Endothelial cell of umbilical vein (primary cell): ENCODE measurements at regions not wholly inside any gene's neighbourhood (a gene's known extent, or its start where the extent isn't known, plus 50 kb on each side); places are given as distances from the start of the nearest gene placed in this dataset.

Experiments used
- CTCF ChIP-seq, 2 donors: IDR thresholded peaks; 1 replicate in 1 of 2; 2 replicates in 1 of 2; pipeline ENCODE4 v1.5.1; 2011; ENCODE audit warnings: low read length in 2 of 2, mild to moderate bottlenecking in 2 of 2, moderate library complexity in 2 of 2, control low read depth in 1 of 2, inconsistent platforms in 1 of 2, low read depth in 1 of 2; ENCODE audit not compliant: insufficient read depth in 1 of 2; ENCODE audit errors: extremely low read depth in 1 of 2
- EZH2 ChIP-seq: IDR thresholded peaks from 2 replicates; pipeline ENCODE4 v1.6.1; 2012; ENCODE audit warnings: borderline replicate concordance, low read depth, mild to moderate bottlenecking, moderate library complexity, low read length, inconsistent platforms; ENCODE audit not compliant: severe bottlenecking
- POLR2AphosphoS5 ChIP-seq: IDR thresholded peaks from 2 replicates; pipeline ENCODE4 v1.6.1; 2012; ENCODE audit warnings: low read depth, mild to moderate bottlenecking, control low read depth, low read length, moderate library complexity; ENCODE audit not compliant: insufficient read depth

GRCh38 chr6:50271266-50271665, 221.5 kb upstream of the DEFB112 start:
- TF ChIP-seq CTCF (IDR thresholded peaks at IDR 0.05; ENCODE audit: extremely low read depth in 1 of 2, insufficient read depth in 1 of 2, low read depth in 1 of 2, low read length in 2 of 2) (no peak), EZH2 (no peak), POLR2AphosphoS5 (no peak)
